ENCODE measurements at regions not wholly inside any gene's neighbourhood (a gene's known extent, or its start where the extent isn't known, plus 50 kb on each side); places are given as distances from the start of the nearest gene placed in this dataset.

- Histone ChIP-seq H4K20me1 (ENCODE audit: insufficient read depth, low read length, poor library complexity, severe bottlenecking) (no peaks in the 10 kb centered on the region), H3K4me2 (ENCODE audit: low read depth, low read length, poor library complexity, severe bottlenecking) (no peak overlapping the region), H3K4me1 (ENCODE audit: insufficient read depth, low read length, poor library complexity, severe bottlenecking) (peaks cover 7% of the 10 kb centered on the region)
Measured at GRCh38 chr16:55126456-55126855, 195.8 kb downstream of the IRX5 start.

GRCh38 chr16:55130456-55130855 is 193.5 kb upstream of the IRX6 start:
- H3K36me3 ChIP-seq (ENCODE audit: insufficient read depth, low read length), result no peaks in the 10 kb centered on the region
- H3K9me3 ChIP-seq (ENCODE audit: insufficient read depth, low read depth, low read length), result no peaks in the 10 kb centered on the region

More at GRCh38 chr16:55126456-55126855, 195.8 kb downstream of the IRX5 start:
- Histone ChIP-seq H2AFZ (ENCODE audit: low read length) (no peak overlapping the region), H3K9me3 (ENCODE audit: insufficient read depth, low read depth, low read length) (no peaks in the 10 kb centered on the region), H3K36me3 (ENCODE audit: insufficient read depth, low read length) (no peaks in the 10 kb centered on the region), H3K27me3 (ENCODE audit: insufficient read depth, low read length, poor library complexity, severe bottlenecking) (no peaks in the 10 kb centered on the region), H3K79me2 (ENCODE audit: insufficient read depth, low read length) (no peaks in the 10 kb centered on the region), H3K9ac (ENCODE audit: low read depth, low read length, poor library complexity, severe bottlenecking) (no peak overlapping the region), H3K4me3 (ENCODE audit: low read length, poor library complexity, severe bottlenecking) (no peak overlapping the region), H3K9me2 (replicated peaks; ENCODE audit: low read depth, low read length) (no peaks in the 10 kb centered on the region), H3F3A (ENCODE audit: low read depth) (no peaks in the 10 kb centered on the region)
- TF ChIP-seq CTCF (conservative IDR thresholded peaks at IDR 0.05; ENCODE audit: low read length) (no peak), EZH2phosphoT487 (IDR thresholded peaks at IDR 0.05; ENCODE audit: borderline replicate concordance) (no peak)

GRCh38 chr16:55130911-55131310 is 193.1 kb upstream of the IRX6 start:
- no peaks in the 10 kb centered on the region for H3K9me2 ChIP-seq (replicated peaks; ENCODE audit: low read depth, low read length)
- H3K9me3 ChIP-seq (ENCODE audit: insufficient read depth, low read depth, low read length), result no peaks in the 10 kb centered on the region
- H3K4me2 ChIP-seq (ENCODE audit: low read depth, low read length, poor library complexity, severe bottlenecking), result no peak overlapping the region
- no peaks in the 10 kb centered on the region for H3F3A ChIP-seq (ENCODE audit: low read depth)
- TF ChIP-seq EZH2phosphoT487 (IDR thresholded peaks at IDR 0.05; ENCODE audit: borderline replicate concordance), result no peak
- no peak for TF ChIP-seq CTCF (conservative IDR thresholded peaks at IDR 0.05; ENCODE audit: low read length)
- H3K79me2 ChIP-seq (ENCODE audit: insufficient read depth, low read length), result no peaks in the 10 kb centered on the region
- no peaks in the 10 kb centered on the region for H3K27me3 ChIP-seq (ENCODE audit: insufficient read depth, low read length, poor library complexity, severe bottlenecking)
- no peak overlapping the region for H2AFZ ChIP-seq (ENCODE audit: low read length)
- no peak overlapping the region for H3K9ac ChIP-seq (ENCODE audit: low read depth, low read length, poor library complexity, severe bottlenecking)
- H4K20me1 ChIP-seq (ENCODE audit: insufficient read depth, low read length, poor library complexity, severe bottlenecking), result no peaks in the 10 kb centered on the region
- no peak overlapping the region for H3K4me3 ChIP-seq (ENCODE audit: low read length, poor library complexity, severe bottlenecking)
- H3K4me1 ChIP-seq (ENCODE audit: insufficient read depth, low read length, poor library complexity, severe bottlenecking), result no peaks in the 10 kb centered on the region
- H3K36me3 ChIP-seq (ENCODE audit: insufficient read depth, low read length), result no peaks in the 10 kb centered on the region

More at GRCh38 chr16:55130456-55130855, 193.5 kb upstream of the IRX6 start:
- TF ChIP-seq CTCF (conservative IDR thresholded peaks at IDR 0.05; ENCODE audit: low read length) (no peak), EZH2phosphoT487 (IDR thresholded peaks at IDR 0.05; ENCODE audit: borderline replicate concordance) (no peak)
- Histone ChIP-seq H3K79me2 (ENCODE audit: insufficient read depth, low read length) (no peaks in the 10 kb centered on the region), H3K27me3 (ENCODE audit: insufficient read depth, low read length, poor library complexity, severe bottlenecking) (no peaks in the 10 kb centered on the region), H3K9me2 (replicated peaks; ENCODE audit: low read depth, low read length) (no peaks in the 10 kb centered on the region), H3K4me2 (ENCODE audit: low read depth, low read length, poor library complexity, severe bottlenecking) (no peak overlapping the region), H3K4me1 (ENCODE audit: insufficient read depth, low read length, poor library complexity, severe bottlenecking) (peaks cover 4% of the 10 kb centered on the region), H2AFZ (ENCODE audit: low read length) (no peak overlapping the region), H4K20me1 (ENCODE audit: insufficient read depth, low read length, poor library complexity, severe bottlenecking) (no peaks in the 10 kb centered on the region), H3K9ac (ENCODE audit: low read depth, low read length, poor library complexity, severe bottlenecking) (no peak overlapping the region), H3K4me3 (ENCODE audit: low read length, poor library complexity, severe bottlenecking) (no peak overlapping the region), H3F3A (ENCODE audit: low read depth) (no peaks in the 10 kb centered on the region)

All from Loucy (cell line).